HL-60 (cell line): ENCODE measurements at regions not wholly inside any gene's neighbourhood (a gene's known extent, or its start where the extent isn't known, plus 50 kb on each side); places are given as distances from the start of the nearest gene placed in this dataset.

Experiments
- GABPA ChIP-seq: IDR thresholded peaks from 2 replicates; pipeline ENCODE4 v1.6.1; 2012; ENCODE audit warnings: low read depth
- POLR2AphosphoS5 ChIP-seq: IDR thresholded peaks from 2 replicates; pipeline ENCODE4 v1.6.1; 2012; ENCODE audit warnings: low read depth
- TF ChIP-seq, protein P1 (sequence below): IDR thresholded peaks from one replicate; pipeline ENCODE4 v1.5.1; 2011; ENCODE audit warnings: low read length, control low read depth, inconsistent platforms; ENCODE audit not compliant: insufficient read depth
- TF ChIP-seq, protein P2 (sequence below): IDR thresholded peaks from 2 replicates; pipeline ENCODE4 v1.6.1; 2012; ENCODE audit warnings: low read depth; ENCODE audit not compliant: insufficient replicate concordance

DNA sequence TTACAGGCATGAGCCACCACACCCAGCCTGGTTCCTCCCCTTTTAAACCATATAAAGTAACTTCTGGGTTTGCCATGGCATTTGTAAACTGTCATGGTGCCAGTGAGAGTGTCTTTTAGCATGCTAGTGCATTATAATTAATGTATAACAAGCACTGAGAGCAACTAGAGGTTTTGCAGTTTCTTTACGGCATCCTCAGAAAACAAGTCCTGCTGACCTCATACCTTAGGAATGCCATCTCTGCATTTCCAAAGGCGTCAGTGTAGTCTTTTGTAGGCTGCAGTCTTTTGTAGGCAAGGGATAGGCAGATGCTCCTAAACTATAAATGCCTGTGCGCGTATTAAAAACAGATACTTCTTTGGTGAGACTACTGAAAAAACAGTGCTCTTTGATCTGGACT lies 75.0 kb upstream of the EZR start:
- TF ChIP-seq GABPA: no peak
- TF ChIP-seq, protein P1, sequence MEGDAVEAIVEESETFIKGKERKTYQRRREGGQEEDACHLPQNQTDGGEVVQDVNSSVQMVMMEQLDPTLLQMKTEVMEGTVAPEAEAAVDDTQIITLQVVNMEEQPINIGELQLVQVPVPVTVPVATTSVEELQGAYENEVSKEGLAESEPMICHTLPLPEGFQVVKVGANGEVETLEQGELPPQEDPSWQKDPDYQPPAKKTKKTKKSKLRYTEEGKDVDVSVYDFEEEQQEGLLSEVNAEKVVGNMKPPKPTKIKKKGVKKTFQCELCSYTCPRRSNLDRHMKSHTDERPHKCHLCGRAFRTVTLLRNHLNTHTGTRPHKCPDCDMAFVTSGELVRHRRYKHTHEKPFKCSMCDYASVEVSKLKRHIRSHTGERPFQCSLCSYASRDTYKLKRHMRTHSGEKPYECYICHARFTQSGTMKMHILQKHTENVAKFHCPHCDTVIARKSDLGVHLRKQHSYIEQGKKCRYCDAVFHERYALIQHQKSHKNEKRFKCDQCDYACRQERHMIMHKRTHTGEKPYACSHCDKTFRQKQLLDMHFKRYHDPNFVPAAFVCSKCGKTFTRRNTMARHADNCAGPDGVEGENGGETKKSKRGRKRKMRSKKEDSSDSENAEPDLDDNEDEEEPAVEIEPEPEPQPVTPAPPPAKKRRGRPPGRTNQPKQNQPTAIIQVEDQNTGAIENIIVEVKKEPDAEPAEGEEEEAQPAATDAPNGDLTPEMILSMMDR: no peak
- TF ChIP-seq POLR2AphosphoS5: no peak
- TF ChIP-seq, protein P2, sequence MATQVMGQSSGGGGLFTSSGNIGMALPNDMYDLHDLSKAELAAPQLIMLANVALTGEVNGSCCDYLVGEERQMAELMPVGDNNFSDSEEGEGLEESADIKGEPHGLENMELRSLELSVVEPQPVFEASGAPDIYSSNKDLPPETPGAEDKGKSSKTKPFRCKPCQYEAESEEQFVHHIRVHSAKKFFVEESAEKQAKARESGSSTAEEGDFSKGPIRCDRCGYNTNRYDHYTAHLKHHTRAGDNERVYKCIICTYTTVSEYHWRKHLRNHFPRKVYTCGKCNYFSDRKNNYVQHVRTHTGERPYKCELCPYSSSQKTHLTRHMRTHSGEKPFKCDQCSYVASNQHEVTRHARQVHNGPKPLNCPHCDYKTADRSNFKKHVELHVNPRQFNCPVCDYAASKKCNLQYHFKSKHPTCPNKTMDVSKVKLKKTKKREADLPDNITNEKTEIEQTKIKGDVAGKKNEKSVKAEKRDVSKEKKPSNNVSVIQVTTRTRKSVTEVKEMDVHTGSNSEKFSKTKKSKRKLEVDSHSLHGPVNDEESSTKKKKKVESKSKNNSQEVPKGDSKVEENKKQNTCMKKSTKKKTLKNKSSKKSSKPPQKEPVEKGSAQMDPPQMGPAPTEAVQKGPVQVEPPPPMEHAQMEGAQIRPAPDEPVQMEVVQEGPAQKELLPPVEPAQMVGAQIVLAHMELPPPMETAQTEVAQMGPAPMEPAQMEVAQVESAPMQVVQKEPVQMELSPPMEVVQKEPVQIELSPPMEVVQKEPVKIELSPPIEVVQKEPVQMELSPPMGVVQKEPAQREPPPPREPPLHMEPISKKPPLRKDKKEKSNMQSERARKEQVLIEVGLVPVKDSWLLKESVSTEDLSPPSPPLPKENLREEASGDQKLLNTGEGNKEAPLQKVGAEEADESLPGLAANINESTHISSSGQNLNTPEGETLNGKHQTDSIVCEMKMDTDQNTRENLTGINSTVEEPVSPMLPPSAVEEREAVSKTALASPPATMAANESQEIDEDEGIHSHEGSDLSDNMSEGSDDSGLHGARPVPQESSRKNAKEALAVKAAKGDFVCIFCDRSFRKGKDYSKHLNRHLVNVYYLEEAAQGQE: no peak
